Trophoblast cell (in vitro differentiated cells and primary cell): ENCODE measurements at regions not wholly inside any gene's neighbourhood (a gene's known extent, or its start where the extent isn't known, plus 50 kb on each side); places are given as distances from the start of the nearest gene placed in this dataset.

Experiments
- DNase-seq, 2 donors: peaks; one replicate each; pipeline ENCODE4 v3.0.0-alpha.2; 2016
- H2AFZ ChIP-seq: 2 replicates; pipeline ENCODE4 v1.6.1; 2013; ENCODE audit warnings: low read length, moderate library complexity, mild to moderate bottlenecking; ENCODE audit not compliant: insufficient read depth, poor library complexity
- H2AK5ac ChIP-seq: 2 replicates; pipeline ENCODE4 v1.6.1; 2013; ENCODE audit warnings: mild to moderate bottlenecking, low read length
- H2BK120ac ChIP-seq: 2 replicates; pipeline ENCODE4 v1.6.1; 2013; ENCODE audit warnings: low read length, mild to moderate bottlenecking, moderate library complexity; ENCODE audit not compliant: insufficient read depth, poor library complexity
- H2BK12ac ChIP-seq: 2 replicates; pipeline ENCODE4 v1.6.1; 2013; ENCODE audit warnings: mild to moderate bottlenecking, low read length, moderate library complexity
- H2BK5ac ChIP-seq: 2 replicates; pipeline ENCODE4 v1.6.1; 2013; ENCODE audit warnings: low read length, low read depth, moderate library complexity, mild to moderate bottlenecking; ENCODE audit not compliant: poor library complexity
- H3K14ac ChIP-seq: 2 replicates; pipeline ENCODE4 v1.6.1; 2013; ENCODE audit warnings: mild to moderate bottlenecking, low read length
- H3K18ac ChIP-seq: 2 replicates; pipeline ENCODE4 v1.6.1; 2013; ENCODE audit warnings: mild to moderate bottlenecking, low read length
- H3K23ac ChIP-seq: 2 replicates; pipeline ENCODE4 v1.6.1; 2013; ENCODE audit warnings: low read length
- H3K27ac ChIP-seq: 2 replicates; pipeline ENCODE4 v1.5.1; 2013; ENCODE audit warnings: low read depth, mild to moderate bottlenecking, inconsistent platforms, low read length, moderate library complexity
- H3K27me3 ChIP-seq: 2 replicates; pipeline ENCODE4 v1.6.1; 2013; ENCODE audit warnings: inconsistent platforms, mild to moderate bottlenecking, low read length, moderate library complexity; ENCODE audit not compliant: insufficient read depth
- H3K36me3 ChIP-seq, 2 experiments: 1 replicate in 1 of 2; 2 replicates in 1 of 2; pipeline ENCODE4 v1.6.1; 2013; ENCODE audit warnings: low read length in 2 of 2, mild to moderate bottlenecking in 2 of 2, moderate library complexity in 1 of 2; ENCODE audit not compliant: insufficient read depth in 2 of 2, control insufficient read depth in 1 of 2
- H3K4ac ChIP-seq: 2 replicates; pipeline ENCODE4 v1.6.1; 2013; ENCODE audit warnings: low read depth, mild to moderate bottlenecking, low read length, moderate library complexity
- H3K4me1 ChIP-seq, 2 experiments: 1 replicate in 1 of 2; 2 replicates in 1 of 2; pipeline ENCODE4 v1.6.1; 2013; ENCODE audit warnings: low read length in 2 of 2, mild to moderate bottlenecking in 2 of 2, moderate library complexity in 1 of 2; ENCODE audit not compliant: insufficient read depth in 2 of 2, control insufficient read depth in 1 of 2
- H3K4me2 ChIP-seq: 2 replicates; pipeline ENCODE4 v1.6.1; 2013; ENCODE audit warnings: inconsistent platforms, mild to moderate bottlenecking, low read length, moderate library complexity
- H3K4me3 ChIP-seq: 2 replicates; pipeline ENCODE4 v1.5.1; 2013; ENCODE audit warnings: mild to moderate bottlenecking, low read depth, low read length, inconsistent platforms
- H3K79me1 ChIP-seq: one replicate; pipeline ENCODE4 v1.6.1; 2013; ENCODE audit warnings: low read length
- H3K79me2 ChIP-seq: 2 replicates; pipeline ENCODE4 v1.6.1; 2013; ENCODE audit warnings: low read length, mild to moderate bottlenecking; ENCODE audit not compliant: control insufficient read depth, insufficient read depth, poor library complexity
- H3K9ac ChIP-seq: 2 replicates; pipeline ENCODE4 v1.6.1; 2013; ENCODE audit warnings: mild to moderate bottlenecking, low read length
- H3K9me3 ChIP-seq: 2 replicates; pipeline ENCODE4 v1.6.1; 2013; ENCODE audit warnings: low read depth, mild to moderate bottlenecking, control low read depth, inconsistent platforms, low read length; ENCODE audit not compliant: insufficient read depth
- H4K12ac ChIP-seq: 2 replicates; pipeline ENCODE4 v1.6.1; 2013; ENCODE audit warnings: low read depth, mild to moderate bottlenecking, low read length, moderate library complexity
- H4K8ac ChIP-seq: 2 replicates; pipeline ENCODE4 v1.6.1; 2013; ENCODE audit warnings: low read depth, mild to moderate bottlenecking, low read length, moderate library complexity
- H4K91ac ChIP-seq: one replicate; pipeline ENCODE4 v1.6.1; 2013; ENCODE audit warnings: low read depth, mild to moderate bottlenecking, low read length, moderate library complexity
- WGBS: extraction: QIAGEN DNeasy Blood & Tissue Kit; methylation state at CpG from one replicate; pipeline ENCODE4 v1.1.7; 2013; ENCODE audit warnings: missing lambda C conversion rate; ENCODE audit not compliant: insufficient read length, insufficient coverage; ENCODE audit errors: extremely low coverage; 5-methylcytosine and 5-hydroxymethylcytosine counted together

DNA sequence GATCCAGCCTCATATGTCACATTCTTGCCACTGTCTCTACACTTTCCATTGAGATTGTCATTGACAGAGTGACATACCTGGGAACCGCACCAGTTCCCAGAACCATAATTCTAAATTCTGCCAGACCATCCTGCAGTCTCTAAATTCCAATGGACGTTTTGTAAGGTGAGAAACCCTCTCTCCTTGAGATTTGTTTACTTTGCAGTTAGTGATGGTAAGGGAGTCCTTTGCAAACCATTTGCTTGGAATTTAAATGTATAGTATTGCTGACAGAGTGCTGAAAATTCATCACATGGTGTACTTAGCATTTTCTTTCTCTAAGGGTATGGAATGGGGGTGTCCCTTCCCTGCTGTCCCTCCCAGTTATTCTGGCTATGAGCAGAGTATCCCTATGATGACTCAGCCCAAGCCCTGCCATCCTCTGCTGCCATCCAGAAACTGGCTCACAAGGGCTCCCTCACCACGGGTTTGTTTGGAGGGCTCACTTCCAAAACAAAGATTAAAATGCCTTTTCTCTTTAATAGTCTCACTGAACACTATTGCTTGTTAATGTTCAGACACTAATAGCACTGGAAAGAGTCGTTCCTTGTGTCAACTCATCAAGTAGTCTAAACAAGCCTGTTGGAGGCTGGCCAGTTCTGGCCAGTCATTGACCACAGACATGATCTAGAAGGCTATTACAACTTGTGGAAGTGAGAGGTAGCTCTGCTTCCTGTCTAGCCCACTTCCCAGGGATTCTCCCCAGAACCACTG lies 129.0 kb upstream of the HMGA2 start:
- Histone ChIP-seq H2AK5ac (no peak overlapping the region), H3K4me2 (no peak overlapping the region), H3K18ac (no peak overlapping the region), H3K14ac (no peak overlapping the region), H3K4ac (no peak overlapping the region), H3K79me2 (no peaks in the 10 kb centered on the region), H2AFZ (no peak overlapping the region), H3K4me1 (peaks cover 0 to 2% of the 10 kb centered on the region in 2 experiments), H3K36me3 (no peaks in the 10 kb centered on the region), H4K8ac (no peak overlapping the region), H4K91ac (no peak overlapping the region), H3K9ac (no peak overlapping the region), H2BK5ac (peak overlapping the region; percentile 55), H4K12ac (no peak overlapping the region), H3K9me3 (no peaks in the 10 kb centered on the region), H3K4me3 (no peak overlapping the region), H2BK12ac (no peak overlapping the region), H3K79me1 (peaks cover 9% of the 10 kb centered on the region), H3K27me3 (no peaks in the 10 kb centered on the region), H3K23ac (no peak overlapping the region), H2BK120ac (no peak overlapping the region), H3K27ac (peak overlapping the region; percentile 59)
- no CpG with 5 or more reads among the region's 4 CpGs for WGBS
- no peak for DNase-seq

DNA sequence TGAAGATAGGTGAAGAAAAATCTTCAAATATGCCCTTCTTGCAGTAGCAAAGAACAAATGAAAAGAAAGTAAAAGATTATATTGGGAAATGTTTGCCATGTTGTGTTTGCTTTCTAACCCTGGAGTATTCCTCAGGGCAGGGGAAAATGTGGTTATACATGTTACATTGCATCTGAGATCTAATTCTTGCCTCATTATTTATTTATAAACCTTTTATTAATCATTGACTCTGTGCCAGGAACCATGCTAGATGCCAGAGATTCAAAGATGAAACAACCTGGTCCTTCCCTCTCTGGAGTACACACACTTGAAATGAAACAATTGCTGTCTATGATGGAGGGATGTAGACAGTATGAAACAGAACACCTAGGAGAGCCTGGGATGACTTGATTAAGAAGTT lies 128.1 kb upstream of the HMGA2 start:
- no peak overlapping the region for H2BK120ac ChIP-seq
- no peak overlapping the region for H3K4me2 ChIP-seq
- no peak overlapping the region for H3K18ac ChIP-seq
- H3K36me3 ChIP-seq, result no peaks in the 10 kb centered on the region
- H2AK5ac ChIP-seq, result no peak overlapping the region
- H3K9ac ChIP-seq, result no peak overlapping the region
- no peak overlapping the region for H2BK5ac ChIP-seq
- H3K9me3 ChIP-seq, result no peaks in the 10 kb centered on the region
- H3K23ac ChIP-seq, result no peak overlapping the region
- H3K27ac ChIP-seq, result no peak overlapping the region
- no peaks in the 10 kb centered on the region for H3K79me2 ChIP-seq
- H2BK12ac ChIP-seq, result no peak overlapping the region
- DNase-seq, result no peak
- peaks cover 0 to 2% of the 10 kb centered on the region in 2 experiments for H3K4me1 ChIP-seq
- H3K4ac ChIP-seq, result no peak overlapping the region
- H3K79me1 ChIP-seq, result peaks cover 9% of the 10 kb centered on the region
- H4K91ac ChIP-seq, result no peak overlapping the region
- H3K27me3 ChIP-seq, result no peaks in the 10 kb centered on the region
- no peak overlapping the region for H2AFZ ChIP-seq
- no peak overlapping the region for H4K12ac ChIP-seq
- no peak overlapping the region for H3K14ac ChIP-seq
- H3K4me3 ChIP-seq, result no peak overlapping the region
- no peak overlapping the region for H4K8ac ChIP-seq

DNA sequence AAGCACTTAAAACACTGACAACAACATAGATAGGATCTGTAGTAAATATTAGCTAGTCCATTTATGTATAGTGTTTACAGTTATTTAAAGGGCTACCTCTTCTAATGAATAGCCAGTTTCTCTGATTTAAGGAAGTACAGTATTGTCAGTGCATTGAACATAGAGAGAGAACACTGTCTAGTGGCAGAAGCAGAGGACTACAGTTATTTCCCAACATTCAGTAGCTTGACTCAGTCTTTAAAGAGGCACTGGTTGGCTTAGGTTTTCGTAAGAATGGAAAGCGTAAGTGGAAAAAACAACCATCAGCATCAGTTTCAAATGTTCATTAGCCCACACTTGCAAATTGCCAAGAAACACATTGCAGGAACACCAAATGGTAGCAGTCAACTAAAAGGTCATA lies 125.0 kb upstream of the HMGA2 start:
- H4K8ac ChIP-seq, result no peak overlapping the region
- H3K79me1 ChIP-seq, result peaks cover 5% of the 10 kb centered on the region
- H2AK5ac ChIP-seq, result no peak overlapping the region
- no peak overlapping the region for H2BK12ac ChIP-seq
- no peak overlapping the region for H2BK5ac ChIP-seq
- WGBS, result no CpG with 5 or more reads among the region's 2 CpGs
- H2BK120ac ChIP-seq, result no peak overlapping the region
- H3K18ac ChIP-seq, result no peak overlapping the region
- H4K12ac ChIP-seq, result no peak overlapping the region
- H3K79me2 ChIP-seq, result no peaks in the 10 kb centered on the region
- H3K36me3 ChIP-seq, result no peaks in the 10 kb centered on the region
- H2AFZ ChIP-seq, result no peak overlapping the region
- no peak overlapping the region for H3K23ac ChIP-seq
- peak in 1 of 2 donors; percentile 23 for DNase-seq
- H3K9me3 ChIP-seq, result no peaks in the 10 kb centered on the region
- H3K27ac ChIP-seq, result no peak overlapping the region
- H3K14ac ChIP-seq, result no peak overlapping the region
- no peak overlapping the region for H4K91ac ChIP-seq
- H3K27me3 ChIP-seq, result no peaks in the 10 kb centered on the region
- no peak overlapping the region for H3K4me2 ChIP-seq
- no peak overlapping the region for H3K4ac ChIP-seq
- no peak overlapping the region for H3K9ac ChIP-seq
- peaks cover 0 to 2% of the 10 kb centered on the region in 2 experiments for H3K4me1 ChIP-seq
- no peak overlapping the region for H3K4me3 ChIP-seq

DNA sequence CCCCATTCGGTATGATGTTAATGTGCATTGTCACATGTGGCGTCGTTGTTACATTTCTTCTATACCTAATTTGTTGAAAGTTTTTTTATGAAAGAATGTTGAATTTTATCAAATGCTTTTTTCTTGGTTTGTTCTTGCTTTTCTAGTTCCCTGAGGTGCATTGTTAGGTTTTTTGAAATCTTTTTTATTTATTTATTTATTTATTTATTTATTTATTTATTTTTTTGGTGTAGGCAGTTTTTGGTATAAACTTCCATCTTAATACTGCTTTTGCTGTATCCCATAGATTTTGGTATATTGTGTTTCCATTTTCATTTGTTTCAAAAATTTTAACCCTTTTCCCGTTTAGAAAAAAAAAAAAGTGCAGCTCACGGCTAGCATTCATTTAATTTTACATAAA lies 121.1 kb upstream of the HMGA2 start:
- no peaks in the 10 kb centered on the region for H3K9me3 ChIP-seq
- H3K4me3 ChIP-seq, result no peak overlapping the region
- H3K23ac ChIP-seq, result no peak overlapping the region
- H3K4me2 ChIP-seq, result no peak overlapping the region
- no peak overlapping the region for H3K14ac ChIP-seq
- H4K91ac ChIP-seq, result no peak overlapping the region
- H3K4me1 ChIP-seq, result no peaks in the 10 kb centered on the region
- no peak overlapping the region for H2BK120ac ChIP-seq
- H3K9ac ChIP-seq, result no peak overlapping the region
- H3K27ac ChIP-seq, result no peak overlapping the region
- no peaks in the 10 kb centered on the region for H3K79me1 ChIP-seq
- no peak overlapping the region for H4K8ac ChIP-seq
- no peak overlapping the region for H2AFZ ChIP-seq
- H4K12ac ChIP-seq, result no peak overlapping the region
- H2AK5ac ChIP-seq, result no peak overlapping the region
- H3K4ac ChIP-seq, result no peak overlapping the region
- no peaks in the 10 kb centered on the region for H3K27me3 ChIP-seq
- no peaks in the 10 kb centered on the region for H3K36me3 ChIP-seq
- H2BK5ac ChIP-seq, result no peak overlapping the region
- no peaks in the 10 kb centered on the region for H3K79me2 ChIP-seq
- no peak for DNase-seq
- H3K18ac ChIP-seq, result no peak overlapping the region
- no CpG with 5 or more reads among the region's 5 CpGs for WGBS
- no peak overlapping the region for H2BK12ac ChIP-seq
